Upper lobe of right lung (tissue), 1 donor: ENCODE measurements at regions not wholly inside any gene's neighbourhood (a gene's known extent, or its start where the extent isn't known, plus 50 kb on each side); places are given as distances from the start of the nearest gene placed in this dataset.

ENCODE experiments used
- ATAC-seq: fragments of 200-7000 bp; cut with Tn5 transposase; one replicate; pipeline ENCODE4 v1.9.1; 2020; ENCODE audit warnings: mild to moderate bottlenecking, moderate library complexity
- DNase-seq: peaks from one replicate; pipeline ENCODE4 v3.0.0-alpha.2; 2020
- H3K27ac ChIP-seq: fragments of 200-600 bp; one replicate; pipeline ENCODE4 v1.8.0; 2022
- H3K27me3 ChIP-seq: fragments of 200-600 bp; one replicate; pipeline ENCODE4 v1.8.0; 2022; ENCODE audit warnings: mild to moderate bottlenecking
- H3K36me3 ChIP-seq: fragments of 200-600 bp; one replicate; pipeline ENCODE4 v1.8.0; 2022
- H3K4me1 ChIP-seq: fragments of 200-600 bp; one replicate; pipeline ENCODE4 v1.8.0; 2022
- H3K4me3 ChIP-seq: fragments of 200-600 bp; one replicate; pipeline ENCODE4 v1.8.0; 2022; ENCODE audit warnings: mild to moderate bottlenecking
- H3K9me3 ChIP-seq: fragments of 200-600 bp; one replicate; pipeline ENCODE4 v1.8.0; 2022
- CTCF ChIP-seq: fragments of 200-600 bp; IDR thresholded peaks from one replicate; pipeline ENCODE4 v1.8.0; 2022; ENCODE audit warnings: antibody characterized with exemption
- intact Hi-C: fragments of 100-400 bp; cut with DNase I; formaldehyde crosslinking; loops from one replicate; pipeline ENCODE4 v1.11.0; 2022
- donor health status: DM: no; HTN: yes; CAD: no; lungs with severe emphysema.

- Histone ChIP-seq H3K4me1 (no peaks in the 10 kb centered on the region), H3K27me3 (no peaks in the 10 kb centered on the region), H3K36me3 (no peaks in the 10 kb centered on the region), H3K27ac (no peak overlapping the region), H3K9me3 (no peaks in the 10 kb centered on the region), H3K4me3 (no peak overlapping the region)
- DNase-seq (no peak), ATAC-seq (no peak)
- intact Hi-C loops = no loop called here
- no peak for TF ChIP-seq CTCF
Measured at GRCh38 chr7:65820287-65820950, 52.5 kb upstream of the VKORC1L1 start.
